HG03060 (cell line): ENCODE measurements at regions not wholly inside any gene's neighbourhood (a gene's known extent, or its start where the extent isn't known, plus 50 kb on each side); places are given as distances from the start of the nearest gene placed in this dataset.

Experiments
- ATAC-seq: cut with Tn5 transposase; IDR thresholded peaks from one replicate; pipeline ENCODE4 v1.9.1; 2021; ENCODE audit warnings: low read depth, moderate number of reproducible peaks; ENCODE audit not compliant: unreplicated experiment

GRCh38 chr12:68499616-68500015 lies 111.1 kb upstream of the RAP1B start:
- no peak for ATAC-seq

- no peak for ATAC-seq
Measured at GRCh38 chr12:68501226-68501625, 109.5 kb upstream of the RAP1B start.

- ATAC-seq, result no peak
Measured at GRCh38 chr12:68505970-68506369, 104.7 kb upstream of the RAP1B start.

DNA sequence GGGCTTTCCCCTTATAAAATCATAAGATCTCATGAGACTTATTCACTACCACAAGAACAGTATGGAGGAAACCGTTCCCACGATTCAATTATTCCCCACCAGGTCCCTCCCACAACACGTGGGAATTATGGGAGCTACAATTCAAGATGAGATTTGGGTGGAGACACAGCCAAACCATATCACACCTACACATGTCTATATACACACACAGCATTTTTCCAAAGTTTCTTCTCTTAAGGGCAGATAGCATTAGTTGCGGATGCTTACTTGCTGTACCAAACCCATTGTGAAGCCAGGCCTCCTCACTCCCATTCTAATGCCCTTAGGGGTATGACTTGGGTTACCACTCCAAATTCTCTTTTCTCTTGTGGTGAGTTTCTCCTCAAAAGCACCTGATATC lies 104.1 kb upstream of the RAP1B start:
- ATAC-seq, result no peak

GRCh38 chr12:68507657-68508056 lies 103.0 kb upstream of the RAP1B start:
- ATAC-seq, result no peak

GRCh38 chr12:68508576-68508975 lies 102.1 kb upstream of the RAP1B start:
- no peak for ATAC-seq

- no peak for ATAC-seq
Measured at GRCh38 chr12:68509242-68509641, 101.5 kb upstream of the RAP1B start.

GRCh38 chr12:68510397-68510796 lies 100.3 kb upstream of the RAP1B start:
- ATAC-seq, result no peak

DNA sequence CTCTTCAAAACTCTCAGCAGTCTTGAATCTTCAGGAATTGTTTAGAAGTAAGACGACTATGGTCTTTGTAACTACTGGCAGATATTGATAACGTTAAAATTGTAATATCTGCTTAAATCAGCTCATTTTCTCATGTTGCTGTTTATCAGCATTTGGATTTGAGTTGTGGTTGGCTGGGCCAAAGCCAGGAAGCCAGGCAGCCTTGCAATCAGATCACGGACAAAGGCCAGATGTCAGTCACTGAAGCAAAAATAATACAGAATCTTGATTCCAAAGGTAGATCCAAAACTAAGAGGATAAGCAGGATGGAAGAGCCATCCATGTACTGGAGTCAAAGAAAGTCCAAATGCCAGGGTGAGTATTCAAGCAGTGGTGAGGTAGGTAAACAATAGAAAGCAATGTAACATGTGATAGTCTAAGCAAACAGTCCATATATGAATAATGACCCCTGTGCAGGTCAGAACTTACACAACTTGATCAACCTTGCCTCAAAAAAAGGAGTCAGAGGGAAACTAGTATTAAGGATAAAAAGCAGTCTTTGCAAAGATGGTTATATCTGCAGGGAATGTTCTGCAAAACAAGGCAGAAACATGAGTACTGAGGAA lies 95.8 kb upstream of the RAP1B start:
- ATAC-seq, result no peak

DNA sequence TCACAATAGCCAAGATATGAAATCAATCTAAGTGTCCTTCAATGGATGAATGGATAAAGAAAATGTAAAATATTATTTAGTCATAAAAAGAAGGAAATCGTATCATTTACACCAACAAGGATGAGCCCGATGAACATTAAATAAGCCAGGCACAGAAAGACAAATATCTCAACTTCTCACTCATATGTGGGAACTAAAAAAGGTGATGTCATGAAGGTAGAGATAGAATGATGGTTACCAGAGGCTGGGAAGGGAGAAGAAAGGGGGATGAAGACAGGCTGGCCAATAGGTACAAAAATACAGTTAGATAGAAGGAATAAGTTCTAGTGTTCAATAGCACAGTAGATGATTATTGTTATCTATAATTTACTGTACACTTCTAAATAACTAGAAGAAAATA lies 94.9 kb upstream of the RAP1B start:
- no peak for ATAC-seq

DNA sequence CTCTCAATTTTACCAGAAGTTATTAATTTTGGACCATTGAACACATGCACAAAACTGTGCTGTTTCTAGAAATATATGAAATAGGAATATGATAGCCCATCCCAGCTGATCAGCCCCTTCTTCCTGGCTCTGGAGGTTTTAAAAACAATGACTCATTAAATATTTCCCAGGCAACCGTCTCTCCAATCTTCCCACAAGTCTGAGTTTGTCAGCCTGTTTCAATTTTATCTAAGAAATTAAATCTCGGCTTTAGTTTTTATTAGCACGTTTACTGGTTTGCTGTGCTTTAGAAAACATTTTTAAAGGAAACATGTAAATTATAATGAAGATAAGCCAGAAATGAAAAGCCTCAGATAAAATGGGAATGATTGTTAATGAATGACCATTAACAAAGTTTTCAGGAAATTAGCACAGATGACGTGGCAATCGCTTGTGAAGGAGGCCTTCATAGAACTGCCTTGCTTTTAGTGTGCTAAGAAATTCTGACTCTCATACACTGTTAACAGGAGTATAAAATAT lies 89.3 kb upstream of the RAP1B start:
- ATAC-seq, result no peak

DNA sequence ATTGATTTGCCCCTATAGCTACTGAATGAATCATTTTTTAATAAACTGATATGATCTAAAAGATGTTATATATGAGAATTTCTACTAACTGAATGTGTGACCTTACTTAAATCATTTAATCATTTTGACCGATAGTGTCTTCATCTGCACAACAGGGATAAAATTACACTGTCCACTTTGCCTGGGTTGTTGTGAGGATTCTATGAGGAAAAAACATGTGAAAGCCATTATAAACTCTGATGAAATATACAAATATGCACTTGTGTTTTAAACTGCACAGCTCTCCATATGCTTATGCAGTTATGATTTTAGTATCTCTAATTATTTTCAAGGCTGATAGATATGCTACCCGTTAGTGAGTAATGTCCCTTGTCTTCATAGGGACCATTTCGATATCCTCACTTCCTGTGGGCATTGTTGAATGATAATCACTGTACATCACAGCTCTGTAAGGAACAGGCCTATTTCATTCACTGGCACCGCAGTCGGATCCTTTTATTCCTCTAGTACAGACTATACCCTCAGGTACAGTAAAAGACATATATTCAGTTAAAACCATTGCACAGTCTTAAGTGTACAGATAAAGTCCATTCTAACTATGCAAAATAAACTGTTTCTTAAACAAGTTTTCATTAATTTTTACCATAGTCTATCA lies 88.7 kb upstream of the RAP1B start:
- no peak for ATAC-seq

DNA sequence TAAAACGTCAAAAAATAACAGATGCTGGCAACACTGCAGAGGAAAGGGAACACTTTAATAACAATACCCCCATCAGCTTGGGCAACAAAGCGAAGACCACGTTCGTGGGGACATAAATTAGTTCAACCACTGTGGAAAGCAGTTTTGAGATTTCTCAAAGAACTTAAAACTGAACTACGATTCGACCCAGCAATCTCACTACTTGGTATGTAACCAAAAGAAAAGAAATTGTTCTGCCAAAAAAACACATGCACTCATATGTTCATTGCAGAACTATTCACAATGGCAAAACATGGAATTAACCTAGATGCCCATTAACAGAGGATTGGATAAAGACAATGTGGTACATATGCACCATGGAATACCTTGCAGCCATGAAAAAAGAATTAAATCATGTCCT lies 81.2 kb upstream of the RAP1B start:
- ATAC-seq, result no peak

DNA sequence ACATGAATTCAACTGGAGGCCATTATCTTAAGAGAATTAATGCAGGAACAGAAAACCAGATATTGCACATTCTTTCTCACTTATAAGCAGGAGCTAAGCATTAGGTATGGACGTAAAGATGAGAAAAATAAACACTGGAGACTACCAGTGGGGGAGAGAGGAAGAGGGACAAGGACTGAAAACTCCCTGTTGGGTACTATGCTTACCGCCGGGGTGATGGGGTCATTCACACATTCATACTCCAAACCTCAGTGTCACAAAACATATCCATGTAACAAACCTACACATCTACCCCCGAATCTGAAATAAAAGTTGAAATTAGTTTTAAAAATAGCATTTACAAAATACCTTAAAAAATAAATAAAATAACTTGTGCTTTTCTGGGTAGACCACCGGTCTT lies 80.8 kb upstream of the RAP1B start:
- ATAC-seq, result no peak

DNA sequence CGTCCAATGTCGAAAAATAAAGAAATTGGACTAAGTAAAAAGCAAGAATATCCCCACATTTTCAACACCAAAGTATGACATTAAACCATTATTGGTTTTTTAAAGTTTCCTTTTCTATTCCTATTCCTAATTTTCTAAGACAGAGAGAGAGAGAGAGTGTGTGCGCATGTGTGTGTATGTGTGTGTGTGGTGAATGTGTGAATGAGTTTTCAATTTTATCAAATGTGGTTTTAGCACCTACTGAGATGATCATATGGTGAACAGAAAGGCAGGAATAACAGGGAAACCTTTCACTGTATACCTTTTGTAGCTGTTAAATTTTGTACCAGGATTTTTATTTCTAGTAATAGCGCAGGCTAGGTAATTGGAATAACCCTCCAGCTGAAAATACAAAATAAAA lies 80.4 kb upstream of the RAP1B start:
- ATAC-seq, result no peak

- ATAC-seq, result no peak
Measured at GRCh38 chr12:68530965-68531364, 79.7 kb upstream of the RAP1B start.

GRCh38 chr12:68532204-68532886 lies 78.4 kb upstream of the RAP1B start:
- no peak for ATAC-seq

GRCh38 chr12:68532887-68533248 lies 77.8 kb upstream of the RAP1B start:
- no peak for ATAC-seq

- ATAC-seq, result no peak
Measured at GRCh38 chr12:68534108-68534507, 76.6 kb upstream of the RAP1B start.

DNA sequence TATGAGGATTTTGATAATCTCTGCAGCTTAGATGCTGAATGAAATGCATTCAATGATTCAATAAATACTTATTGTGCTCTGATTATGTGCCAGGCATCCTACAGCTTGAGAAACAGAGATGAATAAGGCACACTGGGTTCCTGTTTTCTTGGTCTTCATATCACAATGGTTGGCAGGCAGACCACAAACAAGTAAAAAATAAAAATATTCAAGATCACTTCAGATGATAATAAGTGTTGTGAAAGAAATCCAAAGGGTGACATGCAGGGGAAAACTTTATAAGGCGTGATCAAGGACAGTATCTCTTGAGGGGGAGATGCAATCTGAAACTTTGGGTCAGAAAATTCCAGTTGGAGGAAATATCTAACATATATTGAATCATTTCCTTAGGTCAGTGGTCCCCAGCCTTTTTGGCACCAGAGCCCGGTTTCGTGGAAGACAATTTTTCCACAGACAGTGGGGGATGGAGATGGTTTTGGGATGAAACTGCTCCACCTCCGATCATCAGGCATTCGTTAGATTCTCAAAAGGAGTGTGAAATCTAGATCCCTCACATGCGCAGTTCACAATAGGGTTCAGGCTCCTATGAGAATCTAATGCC lies 73.7 kb upstream of the RAP1B start:
- ATAC-seq, result no peak

DNA sequence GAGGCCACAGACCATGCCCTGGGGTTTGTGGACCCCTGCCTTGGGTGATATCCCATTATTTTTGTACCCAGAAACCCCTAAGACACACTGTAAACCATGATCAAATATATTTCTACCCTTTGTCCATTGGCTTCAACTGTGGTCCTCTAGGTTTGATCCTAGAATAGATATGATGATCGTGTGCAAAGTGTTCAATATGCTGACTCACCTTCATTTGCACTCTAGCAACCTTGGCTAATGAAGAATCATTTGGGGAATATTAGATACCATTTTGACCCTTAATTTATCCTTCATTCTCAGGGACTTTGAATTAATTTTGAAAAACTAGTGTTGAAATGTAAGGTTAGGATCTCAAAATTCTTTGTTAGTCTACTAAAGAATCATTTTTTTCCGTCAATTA lies 73.1 kb upstream of the RAP1B start:
- no peak for ATAC-seq
